Renal cortex interstitium (tissue), 11 donors: ENCODE measurements at regions not wholly inside any gene's neighbourhood (a gene's known extent, or its start where the extent isn't known, plus 50 kb on each side); places are given as distances from the start of the nearest gene placed in this dataset.
"Not testable (repeated sequence)": the region's sequence is repeated elsewhere in the genome, so short reads cannot be mapped to it uniquely, and the experiment has no call there.

ENCODE experiments used
- DNase-seq, 11 donors: peaks; one replicate each; pipeline ENCODE4 v3.0.0-alpha.2; 2013; ENCODE audit warnings: low read depth in 9 of 11, low spot score in 4 of 11; ENCODE audit errors: extremely low read depth in 1 of 11

GRCh38 chr3:4241595-4242170 lies 61.5 kb upstream of the SETMAR start:
- no peak for DNase-seq

- DNase-seq = no peak
These were observed 57.5 kb upstream of the SETMAR start for GRCh38 chr3:4245671-4246070.

DNA sequence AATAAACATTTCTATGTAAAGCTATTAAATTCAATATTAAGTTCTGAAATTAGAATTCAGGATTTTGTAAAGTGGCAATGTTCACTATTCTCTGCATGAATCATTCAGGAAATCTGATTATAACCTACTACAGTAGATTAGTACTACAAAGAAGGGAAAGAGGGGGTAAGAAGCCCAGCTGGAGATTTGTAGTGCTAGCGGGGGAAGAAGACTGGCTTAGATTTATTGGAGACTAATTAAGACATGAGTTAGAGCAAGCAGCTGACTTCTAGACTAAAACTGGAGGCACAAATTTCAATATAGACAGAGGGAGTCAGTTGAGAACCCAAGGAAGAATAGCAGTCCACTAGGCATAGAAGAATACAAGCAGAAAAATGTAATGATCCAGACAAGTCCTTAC lies 55.8 kb upstream of the SETMAR start:
- peak in 2 of 11 donors; percentile 11 to 13 for DNase-seq

DNA sequence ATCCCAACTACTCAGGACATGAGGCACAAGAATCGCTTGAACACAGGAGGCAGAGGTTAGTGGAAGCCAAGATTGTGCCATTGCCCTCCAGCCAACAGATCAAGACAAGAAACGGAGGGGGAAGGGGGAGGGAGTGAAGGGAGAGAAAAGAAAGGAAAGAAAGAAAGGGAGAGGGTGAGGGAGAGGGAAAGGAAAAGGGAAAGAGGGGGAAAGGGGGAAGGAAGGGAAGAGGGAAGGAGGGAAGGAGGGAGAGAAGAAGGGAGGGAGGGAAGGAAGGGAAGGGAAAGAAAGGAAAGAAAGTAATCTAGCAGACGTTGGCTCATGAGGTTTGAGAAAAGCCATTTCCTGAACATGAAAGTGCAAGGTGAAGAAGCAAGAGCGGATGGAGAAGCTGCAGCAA lies 53.1 kb upstream of the SETMAR start:
- DNase-seq = no peak

DNA sequence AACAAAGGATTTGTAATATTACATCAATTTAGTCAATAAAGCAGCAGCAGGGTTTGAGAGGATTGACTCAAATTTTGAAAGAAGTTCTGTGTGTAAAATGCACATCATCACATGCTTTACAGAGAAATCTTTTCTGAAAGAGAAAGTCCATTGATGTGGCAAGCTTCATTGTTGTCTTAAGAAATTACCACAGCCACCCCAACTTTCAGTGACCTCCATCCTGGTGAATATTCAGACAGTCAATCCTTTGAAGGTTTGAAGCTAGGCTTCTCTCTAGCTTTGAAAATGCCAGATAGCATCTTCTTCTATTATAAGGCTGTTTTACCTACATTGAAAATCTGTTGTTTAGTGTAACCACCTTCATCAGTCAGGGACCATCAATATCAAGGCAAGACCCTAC lies 51.8 kb upstream of the SETMAR start:
- no peak for DNase-seq

- DNase-seq = not testable (repeated sequence)
These were observed 49.9 kb upstream of the SETMAR start for GRCh38 chr3:4253072-4253832.
